OCI-LY3 (cell line): ENCODE measurements at regions not wholly inside any gene's neighbourhood (a gene's known extent, or its start where the extent isn't known, plus 50 kb on each side); places are given as distances from the start of the nearest gene placed in this dataset.

Experiments
- H2AFZ ChIP-seq: fragments of 200-600, 300-600 bp; shearing (Covaris generic); 2 replicates; pipeline ENCODE4 v1.6.0; 2014; ENCODE audit warnings: antibody characterized with exemption, low read depth, low read length
- H3K27ac ChIP-seq: fragments of 200-600, 300-600 bp; sonication (generic); 2 replicates; pipeline ENCODE4 v1.5.1; 2014; ENCODE audit warnings: mild to moderate bottlenecking, low read length, moderate library complexity, mixed read lengths
- H3K27me3 ChIP-seq: fragments of 200-600, 300-600 bp; sonication (generic); 2 replicates; pipeline ENCODE4 v1.6.1; 2014; ENCODE audit warnings: low read depth, low read length, mixed read lengths
- H3K36me3 ChIP-seq: fragments of 200-600, 300-600 bp; sonication (generic); replicated peaks from 2 replicates; pipeline ENCODE3; 2014; ENCODE audit warnings: low read depth, low read length, mixed read lengths
- H3K4me1 ChIP-seq: fragments of 300-600, 200-600 bp; sonication (generic); 2 replicates; pipeline ENCODE4 v1.6.1; 2014; ENCODE audit warnings: low read length, mixed read lengths
- H3K4me2 ChIP-seq: fragments of 200-600, 300-600 bp; sonication (generic); 2 replicates; pipeline ENCODE4 v1.6.1; 2014; ENCODE audit warnings: low read length, mixed read lengths
- H3K4me3 ChIP-seq: fragments of 300-600, 200-600 bp; sonication (generic); 2 replicates; pipeline ENCODE4 v1.5.1; 2014; ENCODE audit warnings: antibody characterized with exemption, mild to moderate bottlenecking, low read length, moderate library complexity
- H3K79me2 ChIP-seq: fragments of 300-600, 200-600 bp; shearing (Covaris generic); 2 replicates; pipeline ENCODE4 v1.6.1; 2014; ENCODE audit warnings: mild to moderate bottlenecking, low read length, mixed read lengths
- H3K9ac ChIP-seq: fragments of 300-600, 200-600 bp; shearing (Covaris generic); 2 replicates; pipeline ENCODE4 v1.6.0; 2014; ENCODE audit warnings: mild to moderate bottlenecking, low read length, moderate library complexity
- H3K9me3 ChIP-seq: fragments of 200-600, 300-600 bp; shearing (Covaris generic); 2 replicates; pipeline ENCODE4 v1.6.1; 2014; ENCODE audit warnings: low read length, mixed read lengths; ENCODE audit not compliant: insufficient read depth
- H4K20me1 ChIP-seq: fragments of 200-600, 300-600 bp; sonication (generic); 2 replicates; pipeline ENCODE4 v1.6.1; 2016; ENCODE audit warnings: low read length, mixed read lengths; ENCODE audit not compliant: insufficient read depth
- CTCF ChIP-seq: fragments of 200-600, 300-600 bp; sonication (generic); IDR thresholded peaks from 2 replicates; pipeline ENCODE4 v1.5.1; 2014; ENCODE audit warnings: antibody characterized with exemption, low read length, low read depth
- EZH2phosphoT487 ChIP-seq: fragments of 200-600 bp; shearing (Covaris generic); IDR thresholded peaks from 2 replicates; pipeline ENCODE4 v1.6.1; 2018; ENCODE audit warnings: antibody characterized with exemption, mixed run types, low read depth

DNA sequence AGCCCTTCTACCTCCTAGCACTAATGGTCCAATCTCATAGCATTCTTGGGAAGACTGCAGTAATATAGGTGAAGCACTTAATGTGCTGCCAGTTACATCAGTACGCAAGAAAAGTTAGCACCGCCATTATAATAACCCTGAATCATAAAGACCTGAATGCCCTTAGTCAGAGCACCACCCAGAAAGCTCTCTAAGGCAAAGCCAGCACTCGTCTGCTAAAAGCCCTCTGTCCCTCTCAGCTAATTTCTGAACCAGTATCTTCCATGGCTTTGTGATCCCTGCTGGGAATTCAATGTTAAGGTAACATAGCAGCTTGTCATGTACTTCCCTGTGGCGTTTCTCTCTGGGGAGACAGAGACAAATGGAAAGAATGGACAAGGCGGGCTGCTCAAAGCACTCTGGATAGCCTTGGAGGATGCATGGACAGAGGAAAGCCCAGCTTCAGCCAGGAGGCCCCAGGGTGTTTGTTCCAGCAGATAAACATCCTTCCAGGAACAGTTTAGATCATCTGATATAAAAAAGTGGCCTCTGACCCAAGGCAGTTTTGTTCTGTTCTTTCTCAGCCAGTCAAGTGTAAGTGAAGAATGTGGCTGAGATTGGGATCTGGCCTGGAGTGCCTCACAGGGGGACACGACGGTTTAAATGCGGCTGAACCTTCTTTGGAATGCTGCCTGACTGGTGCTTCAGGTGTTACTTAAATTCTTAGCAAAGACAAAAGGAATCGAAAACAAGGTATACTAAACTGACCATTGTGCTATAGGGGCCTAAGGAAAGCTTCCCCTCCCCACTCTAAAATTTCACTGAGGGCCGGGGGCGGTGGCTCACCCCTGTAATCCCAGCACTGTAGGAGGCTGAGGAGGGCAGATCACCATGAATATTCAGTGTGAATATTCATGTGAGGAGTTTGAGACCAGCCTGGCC, 58.1 kb upstream of the VTCN1 start:
- Histone ChIP-seq H3K4me3 (no peak overlapping the region), H3K4me1 (no peaks in the 10 kb centered on the region), H3K4me2 (no peak overlapping the region), H2AFZ (no peak overlapping the region), H3K79me2 (no peaks in the 10 kb centered on the region), H3K9me3 (no peaks in the 10 kb centered on the region), H3K27ac (no peak overlapping the region), H3K9ac (no peak overlapping the region), H3K27me3 (no peaks in the 10 kb centered on the region), H3K36me3 (no peaks in the 10 kb centered on the region), H4K20me1 (no peaks in the 10 kb centered on the region)
- no peak for TF ChIP-seq CTCF
- no peak for TF ChIP-seq EZH2phosphoT487

DNA sequence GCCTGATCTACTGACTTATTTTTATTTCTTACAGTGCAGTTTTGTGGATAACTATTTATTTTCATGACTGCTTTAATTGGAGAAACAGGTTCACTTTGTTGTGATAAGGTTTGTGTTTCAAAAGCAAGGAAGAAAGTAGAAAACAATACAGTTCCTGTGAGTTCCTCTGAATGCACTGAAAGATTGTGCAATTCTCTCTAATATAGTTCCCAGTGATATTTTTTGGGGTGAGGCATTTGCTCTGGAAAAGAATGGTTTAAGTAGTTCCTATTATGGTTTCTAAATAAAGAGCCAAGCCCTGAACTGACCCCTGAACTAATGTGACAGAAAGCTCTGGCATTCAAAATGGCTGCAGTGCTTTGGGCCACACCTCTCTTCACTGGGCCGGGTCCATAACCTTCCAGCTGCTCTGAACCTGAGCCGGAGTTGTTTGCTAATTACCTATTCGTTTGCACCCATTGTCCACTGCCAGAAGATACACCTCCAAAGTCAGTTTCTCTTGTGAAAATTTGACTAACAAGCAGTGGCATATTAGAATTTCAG, 56.6 kb upstream of the VTCN1 start:
- Histone ChIP-seq H3K9me3 (no peaks in the 10 kb centered on the region), H3K4me1 (no peaks in the 10 kb centered on the region), H2AFZ (no peak overlapping the region), H3K9ac (no peak overlapping the region), H3K27ac (no peak overlapping the region), H3K27me3 (no peaks in the 10 kb centered on the region), H3K36me3 (no peaks in the 10 kb centered on the region), H4K20me1 (no peaks in the 10 kb centered on the region), H3K79me2 (no peaks in the 10 kb centered on the region), H3K4me2 (no peak overlapping the region), H3K4me3 (no peak overlapping the region)
- TF ChIP-seq CTCF = no peak

GRCh38 chr1:117262976-117263375, 52.2 kb upstream of the VTCN1 start:
- Histone ChIP-seq H3K9ac (no peak overlapping the region), H4K20me1 (no peaks in the 10 kb centered on the region), H3K4me1 (no peaks in the 10 kb centered on the region), H3K27me3 (no peaks in the 10 kb centered on the region), H3K9me3 (no peaks in the 10 kb centered on the region), H3K36me3 (no peaks in the 10 kb centered on the region), H3K27ac (no peak overlapping the region), H2AFZ (no peak overlapping the region), H3K4me2 (no peak overlapping the region), H3K79me2 (no peaks in the 10 kb centered on the region), H3K4me3 (no peak overlapping the region)
- TF ChIP-seq EZH2phosphoT487 (no peak), CTCF (no peak)

GRCh38 chr1:117261424-117261785, 50.7 kb upstream of the VTCN1 start:
- H3K36me3 ChIP-seq = no peaks in the 10 kb centered on the region
- TF ChIP-seq EZH2phosphoT487 (no peak), CTCF (no peak)
- no peak overlapping the region for H2AFZ ChIP-seq
- H3K9me3 ChIP-seq = no peaks in the 10 kb centered on the region
- H3K4me3 ChIP-seq = no peak overlapping the region
- H3K9ac ChIP-seq = no peak overlapping the region
- H3K79me2 ChIP-seq = no peaks in the 10 kb centered on the region
- no peak overlapping the region for H3K4me2 ChIP-seq
- no peaks in the 10 kb centered on the region for H3K27me3 ChIP-seq
- no peaks in the 10 kb centered on the region for H3K4me1 ChIP-seq
- no peak overlapping the region for H3K27ac ChIP-seq
- no peaks in the 10 kb centered on the region for H4K20me1 ChIP-seq
